IMR-90 (cell line): ENCODE measurements at regions not wholly inside any gene's neighbourhood (a gene's known extent, or its start where the extent isn't known, plus 50 kb on each side); places are given as distances from the start of the nearest gene placed in this dataset.

Experiments used
- ATAC-seq: fragments of 200-7000 bp; cut with Tn5 transposase; 2 replicates; pipeline ENCODE4 v1.9.1; 2020; ENCODE audit warnings: low read depth, mild to moderate bottlenecking, moderate library complexity
- BruUV-seq: library from RNA; stranded (reverse); fragments of 400-500 nt; replicated peaks from 2 replicates; lab custom pipeline; 2021; lab: Mats Ljungman, UMichigan
- CTCF ChIA-PET: fragments of 300-600 bp; formaldehyde crosslinking; extraction: SDS; loops from one replicate; lab custom pipeline; 2021; ENCODE audit warnings: antibody characterized with exemption; lab: Yijun Ruan, JAX
- POLR2A ChIA-PET: fragments of 300-600 bp; sonication (Branson Sonifier 250); formaldehyde crosslinking; loops from one replicate; lab custom pipeline; 2022; ENCODE audit warnings: antibody characterized with exemption; ENCODE audit not compliant: unreplicated experiment; lab: Charles Lee
- DNase-seq: peaks from one replicate; pipeline ENCODE4 v3.0.0; 2013
- H2AFZ ChIP-seq: replicated peaks from 2 replicates; pipeline ENCODE3; 2013; ENCODE audit warnings: low read length, mild to moderate bottlenecking; ENCODE audit not compliant: poor library complexity
- H2AK5ac ChIP-seq: 2 replicates; pipeline ENCODE4 v1.6.1; 2013; ENCODE audit warnings: low read depth, low read length, inconsistent platforms
- H2AK9ac ChIP-seq: replicated peaks from 2 replicates; pipeline ENCODE3; 2013; ENCODE audit warnings: mild to moderate bottlenecking, low read depth, low read length, moderate library complexity; ENCODE audit not compliant: poor library complexity
- H2BK120ac ChIP-seq: 2 replicates; pipeline ENCODE4 v1.6.1; 2013; ENCODE audit warnings: low read depth, low read length, inconsistent platforms
- H2BK15ac ChIP-seq: 3 replicates; pipeline ENCODE4 v1.6.1; 2013; ENCODE audit warnings: low read depth, low read length, inconsistent platforms
- H2BK20ac ChIP-seq: 2 replicates; pipeline ENCODE4 v1.6.1; 2013; ENCODE audit warnings: low read depth, mild to moderate bottlenecking, inconsistent platforms, low read length, moderate library complexity
- H2BK5ac ChIP-seq: 2 replicates; pipeline ENCODE4 v1.6.1; 2013; ENCODE audit warnings: mild to moderate bottlenecking, low read depth, low read length, inconsistent platforms; ENCODE audit not compliant: poor library complexity, severe bottlenecking
- H3K14ac ChIP-seq: replicated peaks from 2 replicates; pipeline ENCODE4 v1.6.1; 2013; ENCODE audit warnings: low read depth, low read length, inconsistent platforms
- H3K18ac ChIP-seq: 2 replicates; pipeline ENCODE4 v1.6.1; 2013; ENCODE audit warnings: low read depth, low read length, control low read depth
- H3K23ac ChIP-seq: 2 replicates; pipeline ENCODE4 v1.6.1; 2013; ENCODE audit warnings: low read depth, low read length, inconsistent platforms
- H3K27ac ChIP-seq: 2 replicates; pipeline ENCODE4 v1.5.1; 2013; ENCODE audit warnings: mild to moderate bottlenecking, control low read depth, low read length; ENCODE audit not compliant: insufficient read depth
- H3K27me3 ChIP-seq: 2 replicates; pipeline ENCODE4 v1.6.1; 2013; ENCODE audit warnings: low read length; ENCODE audit not compliant: control insufficient read depth, insufficient read depth
- H3K36me3 ChIP-seq: 2 replicates; pipeline ENCODE4 v1.6.1; 2013; ENCODE audit warnings: low read length, mixed read lengths; ENCODE audit not compliant: control insufficient read depth, insufficient read depth
- H3K4ac ChIP-seq: 2 replicates; pipeline ENCODE4 v1.6.1; 2013; ENCODE audit warnings: low read depth, low read length, inconsistent platforms
- H3K4me1 ChIP-seq: 2 replicates; pipeline ENCODE4 v1.6.1; 2013; ENCODE audit warnings: low read length, mixed read lengths; ENCODE audit not compliant: control insufficient read depth, insufficient read depth
- H3K4me2 ChIP-seq: 2 replicates; pipeline ENCODE4 v1.6.1; 2013; ENCODE audit warnings: low read depth, mild to moderate bottlenecking, control low read depth, low read length, moderate library complexity
- H3K4me3 ChIP-seq: 2 replicates; pipeline ENCODE4 v1.5.1; 2013; ENCODE audit warnings: low read depth, mild to moderate bottlenecking, control low read depth, low read length, moderate library complexity; ENCODE audit not compliant: insufficient read depth
- H3K56ac ChIP-seq: 2 replicates; pipeline ENCODE4 v1.6.1; 2013; ENCODE audit warnings: low read length, inconsistent platforms; ENCODE audit not compliant: insufficient read depth; ENCODE audit errors: extremely low read depth
- H3K79me1 ChIP-seq, 2 experiments: 2 replicates each; pipeline ENCODE4 v1.6.1; 2013; ENCODE audit warnings: low read length in 2 of 2, inconsistent platforms in 1 of 2, low read depth in 1 of 2
- H3K9ac ChIP-seq: 2 replicates; pipeline ENCODE4 v1.6.1; 2013; ENCODE audit warnings: low read depth, low read length, control low read depth
- H3K9me1 ChIP-seq: 2 replicates; pipeline ENCODE4 v1.6.1; 2013; ENCODE audit warnings: low read length, inconsistent platforms; ENCODE audit not compliant: insufficient read depth
- H3K9me3 ChIP-seq: 2 replicates; pipeline ENCODE4 v1.6.1; 2013; ENCODE audit warnings: low read length; ENCODE audit not compliant: control insufficient read depth, insufficient read depth
- H4K20me1 ChIP-seq: 2 replicates; pipeline ENCODE4 v1.6.1; 2013; ENCODE audit warnings: low read length, inconsistent platforms; ENCODE audit not compliant: insufficient read depth
- H4K5ac ChIP-seq: 2 replicates; pipeline ENCODE4 v1.6.1; 2013; ENCODE audit warnings: mild to moderate bottlenecking, low read depth, low read length, control low read depth
- H4K8ac ChIP-seq, 2 experiments: 2 replicates each; pipeline ENCODE4 v1.6.1; 2013; ENCODE audit warnings: low read depth in 2 of 2, low read length in 2 of 2, control low read depth in 1 of 2, inconsistent platforms in 1 of 2
- H4K91ac ChIP-seq: 2 replicates; pipeline ENCODE4 v1.6.1; 2013; ENCODE audit warnings: low read depth, low read length, inconsistent platforms; ENCODE audit not compliant: insufficient read depth
- FOS ChIP-seq: fragments of 150-350 bp; IDR thresholded peaks from 2 replicates; pipeline ENCODE4 v1.6.1; 2016; ENCODE audit warnings: low read depth, low read length
- WGBS, 2 experiments: methylation state at CpG; one replicate each; pipeline versions ENCODE4 v1.1.5 to v1.1.7; 2013; ENCODE audit warnings: missing lambda C conversion rate in 2 of 2; ENCODE audit not compliant: insufficient read length in 1 of 2; ENCODE audit errors: extremely low coverage in 2 of 2; 5-methylcytosine and 5-hydroxymethylcytosine counted together
- dilution Hi-C: fragments of 300-500 bp; cut with HindIII; formaldehyde crosslinking; loops from one replicate; pipeline ENCODE4 v1.14.3; 2018; ENCODE audit warnings: low sequenced_read_pairs; ENCODE audit not compliant: unreplicated experiment
- in situ Hi-C: fragments of 300-500 bp; cut with MboI; formaldehyde crosslinking; loops from 3 replicates; pipeline ENCODE4 v1.14.3; 2019; ENCODE audit warnings: low sequenced_read_pairs, inconsistent platforms, mixed read lengths
- intact Hi-C: fragments of 100-400 bp; cut with micrococcal nuclease; formaldehyde crosslinking; loops from 2 replicates; pipeline ENCODE4 v1.10.0; 2022

GRCh38 chr5:12683249-12683648 lies 779.0 kb upstream of the CTNND2 start:
- ATAC-seq = no peak
- H4K91ac ChIP-seq = no peak overlapping the region
- no peaks in the 10 kb centered on the region for H4K20me1 ChIP-seq
- no peak overlapping the region for H3K14ac ChIP-seq
- intact Hi-C loops = no loop called here
- H2BK15ac ChIP-seq = no peak overlapping the region
- no peak overlapping the region for H2AK5ac ChIP-seq
- H3K36me3 ChIP-seq = no peaks in the 10 kb centered on the region
- no peak overlapping the region for H3K56ac ChIP-seq
- in situ Hi-C loops = no loop called here
- H3K9ac ChIP-seq = no peak overlapping the region
- H2BK20ac ChIP-seq = no peak overlapping the region
- no peaks in the 10 kb centered on the region for H3K4me1 ChIP-seq
- no peak overlapping the region for H2AFZ ChIP-seq
- no TSS peak for BruUV-seq
- no peak overlapping the region for H3K27ac ChIP-seq
- H3K27me3 ChIP-seq = no peaks in the 10 kb centered on the region
- H3K9me3 ChIP-seq = peaks cover 2% of the 10 kb centered on the region; the same call in 1 of the 2 replicates
- no peak overlapping the region for H3K18ac ChIP-seq
- TF ChIP-seq FOS = no peak
- no peak overlapping the region for H3K4ac ChIP-seq
- no peaks in the 10 kb centered on the region for H3K79me1 ChIP-seq
- no peak for DNase-seq
- no peak overlapping the region for H4K5ac ChIP-seq
- H3K9me1 ChIP-seq = no peaks in the 10 kb centered on the region
- H3K23ac ChIP-seq = no peak overlapping the region
- dilution Hi-C loops = no loop called here
- CTCF ChIA-PET = no interaction called here
- no peak overlapping the region for H2BK5ac ChIP-seq
- no peak overlapping the region for H2BK120ac ChIP-seq
- no peak overlapping the region for H3K4me3 ChIP-seq
- no peak overlapping the region for H3K4me2 ChIP-seq
- H2AK9ac ChIP-seq = no peak overlapping the region
- POLR2A ChIA-PET = no interaction called here
- H4K8ac ChIP-seq = no peak overlapping the region
- 63% methylated on average over 2 of the region's 3 CpGs; no CpG with 5 or more reads in 1 of the 2 experiments for WGBS, 2 experiments
